SJSA1 (cell line): ENCODE measurements at regions not wholly inside any gene's neighbourhood (a gene's known extent, or its start where the extent isn't known, plus 50 kb on each side); places are given as distances from the start of the nearest gene placed in this dataset.
"Not testable (repeated sequence)": the region's sequence is repeated elsewhere in the genome, so short reads cannot be mapped to it uniquely, and the experiment has no call there.

Experiments used
- DNase-seq, 2 experiments: peaks; one replicate each; pipeline ENCODE4 v3.0.0-alpha.2; 2015 to 2020; ENCODE audit warnings: low spot score in 2 of 2, low read depth in 1 of 2
- H3K27ac ChIP-seq: fragments of 250-450 bp; sonication (Bioruptor Pico); 2 replicates; pipeline ENCODE4 v1.5.1; 2020; ENCODE audit warnings: mild to moderate bottlenecking, moderate library complexity
- H3K27me3 ChIP-seq: fragments of 250-450 bp; sonication (Bioruptor Pico); replicated peaks from 2 replicates; pipeline ENCODE4 v1.5.1; 2020; ENCODE audit warnings: mild to moderate bottlenecking, moderate library complexity
- H3K36me3 ChIP-seq: fragments of 250-450 bp; sonication (Bioruptor Pico); 2 replicates; pipeline ENCODE4 v1.5.1; 2020; ENCODE audit warnings: mild to moderate bottlenecking
- H3K4me1 ChIP-seq: fragments of 250-450 bp; sonication (Bioruptor Pico); replicated peaks from 2 replicates; pipeline ENCODE4 v1.6.1; 2021; ENCODE audit warnings: mild to moderate bottlenecking
- H3K4me3 ChIP-seq: fragments of 250-450 bp; sonication (Bioruptor Pico); 2 replicates; pipeline ENCODE4 v1.5.1; 2020; ENCODE audit warnings: mild to moderate bottlenecking
- H3K9me3 ChIP-seq: fragments of 250-450 bp; sonication (Bioruptor Pico); replicated peaks from 2 replicates; pipeline ENCODE4 v1.5.1; 2020; ENCODE audit warnings: mild to moderate bottlenecking

- H3K4me1 ChIP-seq, H3K9me3 ChIP-seq, H3K4me3 ChIP-seq, H3K27ac ChIP-seq, DNase-seq, H3K27me3 ChIP-seq, H3K36me3 ChIP-seq: not testable (repeated sequence)
Measured at GRCh38 chr21:9246010-9246409, 1275.4 kb upstream of the TPTE start.

GRCh38 chr21:9246481-9247289 lies 1274.7 kb upstream of the TPTE start:
- H3K36me3 ChIP-seq, H3K4me3 ChIP-seq: not testable (repeated sequence)
- peak in 1 of 2 experiments; percentile 37 for DNase-seq

GRCh38 chr21:9247290-9247613 lies 1274.1 kb upstream of the TPTE start:
- not testable (repeated sequence) for H3K36me3 ChIP-seq, H3K4me3 ChIP-seq, H3K27ac ChIP-seq, DNase-seq, H3K4me1 ChIP-seq, H3K9me3 ChIP-seq, H3K27me3 ChIP-seq

More at GRCh38 chr21:9246481-9247289, 1274.7 kb upstream of the TPTE start:
- not testable (repeated sequence) for H3K9me3 ChIP-seq, H3K27ac ChIP-seq, H3K27me3 ChIP-seq, H3K4me1 ChIP-seq

- H3K36me3 ChIP-seq, H3K27ac ChIP-seq, H3K9me3 ChIP-seq, H3K4me3 ChIP-seq, H3K4me1 ChIP-seq, H3K27me3 ChIP-seq, DNase-seq: not testable (repeated sequence)
Measured at GRCh38 chr21:9247616-9248317, 1273.6 kb upstream of the TPTE start.
